ENCODE measurements at regions not wholly inside any gene's neighbourhood (a gene's known extent, or its start where the extent isn't known, plus 50 kb on each side); places are given as distances from the start of the nearest gene placed in this dataset.

GRCh38 chr16:79899316-79899715, 298.8 kb upstream of the MAF start:
- Histone ChIP-seq H3K27me3 (no peaks in the 10 kb centered on the region), H3K36me3 (no peaks in the 10 kb centered on the region), H3K9me3 (peaks cover 0 to 4% (median 0%) of the 10 kb centered on the region in 12 donors), H3K27ac (no peak overlapping the region), H3K4me3 (no peak overlapping the region), H3K4me1 (peaks cover 0 to 10% (median 0%) of the 10 kb centered on the region in 12 donors)
- DNase-seq (no peak), ATAC-seq (no peak)
- no peak for TF ChIP-seq POLR2A (IDR thresholded peaks at IDR 0.05)
- no peak for TF ChIP-seq CTCF (IDR thresholded peaks at IDR 0.05)
- intact Hi-C loops (cut with DNase I), result loop anchor here in 1 of 10 donors (2.0 kb wide), 1 partner anchor 21 kb away; no protein-coding TSS in a partner anchor
- 77 to 89% (median 85%) methylated on average over 3 of the region's 3 CpGs for WGBS, 4 donors

GRCh38 chr16:79898703-79899102, 298.2 kb upstream of the MAF start:
- peaks cover 0 to 10% (median 0%) of the 10 kb centered on the region in 12 donors for H3K4me1 ChIP-seq
- H3K9me3 ChIP-seq, result peaks cover 0 to 4% (median 0%) of the 10 kb centered on the region in 12 donors
- no peak for DNase-seq
- no peak for ATAC-seq
- no peaks in the 10 kb centered on the region for H3K36me3 ChIP-seq
- H3K27me3 ChIP-seq, result no peaks in the 10 kb centered on the region
- intact Hi-C loops (cut with DNase I), result loop anchor here in 1 of 10 donors (2.0 kb wide), 1 partner anchor 20 kb away; no protein-coding TSS in a partner anchor
- H3K27ac ChIP-seq, result no peak overlapping the region
- no peak overlapping the region for H3K4me3 ChIP-seq
- WGBS, 4 donors, result 78 to 100% (median 88%) methylated on average over 3 of the region's 3 CpGs
- no peak for TF ChIP-seq CTCF (IDR thresholded peaks at IDR 0.05)
- TF ChIP-seq POLR2A (IDR thresholded peaks at IDR 0.05), result no peak

- ATAC-seq, result peak in 3 of 4 donors; percentile 28 to 78 (median 64)
- TF ChIP-seq POLR2A (IDR thresholded peaks at IDR 0.05) (no peak), CTCF (IDR thresholded peaks at IDR 0.05) (no peak)
- WGBS, 4 donors, result 61 to 71% (median 70%) methylated on average over 7 to 8 of the region's 8 CpGs
Observed at GRCh38 chr16:79897453-79898146, 297.1 kb upstream of the MAF start.

GRCh38 chr16:79897104-79897452, 296.5 kb upstream of the MAF start:
- no peak for ATAC-seq
- Histone ChIP-seq H3K27me3 (no peaks in the 10 kb centered on the region), H3K4me3 (no peak overlapping the region), H3K27ac (no peak overlapping the region), H3K9me3 (peaks cover 0 to 4% (median 0%) of the 10 kb centered on the region in 12 donors), H3K36me3 (no peaks in the 10 kb centered on the region), H3K4me1 (peaks cover 0 to 10% (median 0%) of the 10 kb centered on the region in 12 donors)
- no peak for DNase-seq
- intact Hi-C loops (cut with DNase I), result no loop called here
- WGBS, 4 donors, result 65 to 76% (median 72%) methylated on average over 2 of the region's 2 CpGs
- no peak for TF ChIP-seq POLR2A (IDR thresholded peaks at IDR 0.05)
- TF ChIP-seq CTCF (IDR thresholded peaks at IDR 0.05), result no peak

More at GRCh38 chr16:79897453-79898146, 297.1 kb upstream of the MAF start:
- Histone ChIP-seq H3K9me3 (peaks cover 0 to 4% (median 0%) of the 10 kb centered on the region in 12 donors), H3K36me3 (no peaks in the 10 kb centered on the region), H3K4me3 (no peak overlapping the region), H3K4me1 (peaks cover 0 to 10% (median 0%) of the 10 kb centered on the region in 12 donors), H3K27ac (no peak overlapping the region), H3K27me3 (no peaks in the 10 kb centered on the region)
- intact Hi-C loops (cut with DNase I), result loop anchor here in 1 of 10 donors (2.0 kb wide), 1 partner anchor 19 kb away; no protein-coding TSS in a partner anchor
- DNase-seq, result peak in 1 of 5 donors; percentile 11
